Stimulated activated CD8-positive, alpha-beta memory T cell treated with anti-CD3 and anti-CD28 coated beads, Interleukin-12 subunit alpha, Interleukin-12 subunit beta, amount 100 ng/mL, for 1 hour (primary cell): ENCODE measurements at regions not wholly inside any gene's neighbourhood (a gene's known extent, or its start where the extent isn't known, plus 50 kb on each side); places are given as distances from the start of the nearest gene placed in this dataset.

Experiments
- DNase-seq: peaks from one replicate; pipeline ENCODE4 v3.0.0-alpha.2; 2020; ENCODE audit warnings: low read depth

DNA sequence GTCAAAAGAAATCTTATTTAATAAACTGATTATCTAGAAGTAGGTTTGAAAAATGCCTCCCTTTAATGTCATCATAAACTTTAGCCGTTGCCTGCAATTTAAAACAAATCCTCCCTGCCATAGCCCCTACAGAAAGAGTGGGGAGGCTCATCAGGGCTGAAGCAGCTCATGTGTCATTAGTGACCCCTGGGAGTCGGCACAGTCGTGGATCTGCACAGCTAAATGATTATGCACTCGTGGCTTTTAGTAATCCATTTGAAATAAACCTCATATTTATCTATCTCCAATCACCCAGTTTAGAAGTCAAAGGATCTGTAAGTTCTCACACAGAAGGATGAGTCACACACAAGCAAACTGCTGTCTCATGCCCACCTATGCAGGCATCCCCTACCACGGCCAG lies 277.3 kb downstream of the SS18 start:
- no peak for DNase-seq

DNA sequence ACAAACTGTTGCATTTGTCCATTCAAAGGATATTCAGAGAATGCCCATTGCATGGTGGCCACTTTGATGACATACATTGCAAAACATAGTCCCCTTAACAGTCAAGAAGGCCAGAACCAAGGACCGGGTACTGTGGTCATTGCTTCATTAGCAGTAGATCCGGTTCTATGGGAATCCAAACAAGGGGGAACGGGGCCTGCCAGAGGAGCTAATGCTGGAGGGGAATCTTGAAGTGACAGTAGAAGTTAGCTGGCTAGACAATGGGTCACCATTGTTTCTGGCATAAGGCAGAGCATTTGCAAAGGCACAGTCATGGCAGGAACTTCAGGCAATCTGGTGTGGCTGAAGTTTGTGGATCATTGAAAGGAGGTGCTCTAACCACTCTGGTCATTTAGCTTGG lies 279.7 kb downstream of the SS18 start:
- DNase-seq: no peak

DNA sequence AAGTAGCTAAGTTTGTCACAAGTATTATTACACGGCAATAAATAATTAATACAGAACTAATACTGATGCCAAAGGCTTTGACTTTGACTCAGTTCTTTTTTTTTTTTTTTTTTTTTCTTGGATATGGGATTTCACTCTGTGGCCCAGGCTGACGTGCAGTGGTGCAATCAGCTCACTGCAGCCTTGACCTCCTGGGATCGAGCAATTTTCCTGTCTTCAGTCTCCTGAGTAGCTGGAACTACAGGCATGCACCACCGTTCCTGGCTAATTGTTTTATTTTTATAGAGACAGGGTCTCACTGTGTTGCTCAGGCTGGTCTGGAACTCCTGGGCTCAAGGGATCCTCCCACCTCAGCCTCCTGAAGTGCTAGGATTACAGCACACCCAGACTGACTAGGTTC lies 284.5 kb downstream of the SS18 start:
- no peak for DNase-seq

DNA sequence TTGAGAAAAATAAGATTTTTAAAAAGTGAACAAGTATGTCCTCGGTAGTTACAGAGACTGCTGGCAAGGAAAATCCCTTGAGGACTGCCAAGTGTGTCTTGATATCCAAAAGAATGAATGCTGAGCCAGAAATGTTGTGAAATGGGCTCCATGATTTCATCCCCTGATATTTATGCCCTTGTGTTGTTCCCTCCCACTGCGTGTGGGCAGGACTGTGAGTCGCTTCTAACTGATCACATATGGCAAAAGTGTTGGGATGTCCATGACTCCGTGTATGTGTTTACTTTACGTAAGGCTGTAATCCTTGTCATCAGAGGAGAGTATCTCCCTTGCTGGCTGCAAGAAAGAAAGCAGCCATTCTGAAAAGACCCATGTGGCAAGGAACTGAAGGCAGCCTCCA lies 285.1 kb downstream of the SS18 start:
- DNase-seq: no peak

DNA sequence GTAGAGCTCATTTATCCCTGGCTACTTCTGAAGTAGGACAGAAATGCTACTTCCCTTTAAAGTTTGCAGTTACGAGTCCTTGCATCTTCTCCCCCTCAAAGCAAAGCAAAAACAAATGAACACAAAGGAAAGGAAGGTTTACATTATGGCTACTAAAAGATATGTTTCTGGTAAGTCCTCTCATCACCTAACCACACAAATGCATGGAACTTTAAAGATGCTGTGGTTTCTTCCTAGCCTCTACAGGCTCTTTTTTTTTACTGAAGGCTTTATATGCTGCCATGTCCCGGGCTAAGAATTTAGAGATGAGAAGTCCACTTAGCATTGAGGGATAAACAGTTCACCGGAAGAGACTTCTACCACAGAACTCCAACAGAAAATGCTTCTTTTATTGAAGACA lies 291.2 kb downstream of the SS18 start:
- no peak for DNase-seq

DNA sequence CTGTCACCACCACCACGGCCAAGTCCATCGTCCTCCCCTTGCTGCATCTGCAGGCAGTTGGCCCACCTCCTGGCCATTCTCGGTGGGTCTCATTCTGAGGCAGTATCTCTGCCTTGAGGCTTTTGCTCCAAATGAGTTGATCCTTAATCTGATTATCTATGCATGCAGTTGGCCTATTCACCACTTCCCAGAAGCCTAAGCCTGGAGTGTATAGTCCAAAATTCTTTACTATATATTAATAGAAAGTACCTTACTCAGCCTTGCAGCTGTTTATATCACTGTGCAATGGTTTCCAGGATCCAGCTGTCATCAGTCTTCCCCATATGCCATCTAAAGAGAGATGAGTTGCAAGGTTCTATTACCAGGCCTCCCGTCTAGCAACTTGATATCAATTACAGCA lies 292.4 kb downstream of the SS18 start:
- no peak for DNase-seq

DNA sequence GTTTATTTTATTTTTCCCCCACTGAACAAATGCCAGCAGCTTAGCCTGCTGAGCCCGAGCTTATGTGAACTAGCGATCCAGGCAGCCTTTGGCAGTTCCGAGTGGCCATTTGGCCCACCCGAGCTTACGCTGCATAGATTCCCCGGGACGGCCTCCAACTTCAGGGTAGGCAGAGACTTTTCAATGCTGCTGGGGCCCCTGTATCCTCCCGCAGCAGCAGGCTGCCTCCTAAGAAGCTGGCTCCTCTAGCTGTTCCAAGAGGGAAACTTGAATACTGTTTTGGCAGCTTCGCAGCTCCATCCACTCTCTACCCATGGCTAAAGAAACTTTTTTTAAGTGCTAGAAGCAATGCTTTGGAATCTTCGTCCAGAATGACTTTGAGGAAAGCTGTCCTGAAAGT lies 295.2 kb downstream of the SS18 start:
- no peak for DNase-seq

DNA sequence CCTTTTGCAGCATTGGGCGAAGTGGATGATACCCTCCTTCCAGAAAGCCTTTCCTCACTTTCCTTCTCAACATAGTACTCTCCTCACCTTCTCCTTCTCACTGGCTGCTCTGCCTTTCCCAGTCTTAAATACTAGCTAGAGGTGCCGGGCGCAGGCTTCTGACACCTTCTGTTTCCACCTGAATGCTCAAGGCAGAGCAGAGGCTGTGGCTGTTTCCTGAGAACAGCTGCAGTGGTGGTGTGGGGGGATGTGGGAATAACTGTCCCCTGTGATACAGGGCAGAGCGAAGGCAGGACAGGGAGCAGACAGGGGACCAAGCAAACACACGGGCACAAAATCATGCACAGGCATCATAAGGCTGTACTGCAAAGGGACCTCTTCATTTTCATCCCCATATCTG lies 303.1 kb downstream of the SS18 start:
- DNase-seq: no peak

DNA sequence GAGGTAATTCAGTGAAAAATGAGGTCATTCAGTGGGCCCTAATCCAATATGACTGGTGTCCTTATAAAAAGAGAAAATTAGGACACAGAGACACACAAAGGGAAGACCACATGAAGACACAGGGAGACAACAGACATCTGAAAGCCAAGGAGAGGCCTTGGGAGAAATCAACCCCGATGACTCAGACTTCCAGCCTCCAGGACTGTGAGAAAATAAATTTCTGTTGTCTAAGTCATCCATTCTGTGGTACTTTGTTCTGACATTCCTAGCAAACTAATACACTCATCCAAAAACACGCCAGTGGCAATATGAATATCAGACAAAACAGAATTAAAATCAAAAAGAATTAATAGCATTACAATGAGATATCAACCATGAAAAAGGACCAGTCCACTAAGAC lies 303.7 kb downstream of the SS18 start:
- no peak for DNase-seq

DNA sequence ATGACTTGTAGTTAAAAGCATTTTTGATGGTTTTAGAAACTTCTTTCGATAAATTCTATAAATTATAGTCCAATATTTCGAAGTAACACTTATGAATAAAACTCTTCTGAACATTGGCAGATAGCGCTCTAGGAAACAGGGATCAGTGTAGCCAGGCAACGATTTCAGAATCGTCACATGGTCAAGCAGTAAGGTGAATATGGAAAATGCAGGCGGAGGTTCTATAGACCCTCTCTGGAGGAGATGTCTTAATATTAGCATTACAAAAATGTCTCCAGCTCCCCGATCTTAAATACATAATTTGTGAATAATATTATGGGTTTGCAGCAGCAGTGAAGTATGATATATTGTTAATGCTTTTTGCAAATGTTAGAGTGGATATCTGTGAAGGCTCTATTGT lies 310.3 kb downstream of the SS18 start:
- no peak for DNase-seq

DNA sequence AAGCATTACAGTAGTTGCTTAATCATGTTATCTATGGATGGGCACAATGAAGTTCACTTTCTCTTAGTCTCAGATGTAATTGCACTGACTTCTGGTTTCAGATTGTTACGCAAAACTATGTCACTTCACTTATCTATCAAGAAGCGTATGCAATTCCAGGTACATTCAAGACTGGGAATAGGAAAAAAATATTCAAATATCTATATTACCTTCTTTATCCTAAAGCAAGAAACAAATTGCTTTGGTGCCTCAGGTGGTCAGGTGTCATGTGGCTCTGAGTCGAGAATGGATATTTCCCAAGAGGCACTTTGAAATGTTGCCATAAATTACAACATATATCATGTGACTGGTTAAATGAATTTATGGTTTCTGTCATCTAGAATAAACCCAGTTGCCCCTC lies 318.6 kb downstream of the SS18 start:
- no peak for DNase-seq

DNA sequence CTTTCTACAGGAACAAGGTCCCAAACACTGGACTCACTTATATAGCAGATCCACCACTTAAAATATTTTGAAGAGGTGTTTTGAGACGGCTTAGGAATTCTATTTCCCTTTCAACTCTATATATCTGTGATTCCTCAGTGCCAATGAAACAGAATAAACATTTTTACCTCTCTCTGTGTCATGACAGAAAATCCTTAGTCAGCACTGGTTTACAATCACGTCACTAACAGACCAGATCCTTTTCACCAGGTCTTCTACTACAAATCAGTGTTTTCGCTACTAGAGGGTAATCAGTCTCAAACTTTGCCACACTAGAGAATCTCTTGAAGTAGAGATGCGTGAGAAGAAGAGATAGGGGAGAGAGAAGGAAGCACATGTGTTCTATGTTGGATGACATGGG lies 325.6 kb downstream of the SS18 start:
- no peak for DNase-seq

DNA sequence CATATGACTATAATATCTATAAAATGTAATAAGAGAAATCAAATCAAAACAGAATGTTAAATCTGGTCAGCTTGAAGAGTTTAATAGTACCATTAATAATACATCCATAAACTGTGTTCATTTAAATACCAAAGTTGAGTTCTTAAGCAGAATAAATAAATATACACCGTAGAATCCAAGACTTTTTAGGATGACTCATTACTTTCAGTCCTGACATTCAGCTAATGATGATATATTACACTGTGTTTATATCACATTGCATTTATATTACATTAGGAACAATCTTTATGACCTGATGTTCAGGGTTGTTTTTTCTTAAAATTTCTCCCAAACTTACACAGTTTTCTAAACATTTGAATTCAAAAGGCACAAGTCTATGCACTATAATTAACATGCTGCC lies 331.3 kb downstream of the SS18 start:
- no peak for DNase-seq

DNA sequence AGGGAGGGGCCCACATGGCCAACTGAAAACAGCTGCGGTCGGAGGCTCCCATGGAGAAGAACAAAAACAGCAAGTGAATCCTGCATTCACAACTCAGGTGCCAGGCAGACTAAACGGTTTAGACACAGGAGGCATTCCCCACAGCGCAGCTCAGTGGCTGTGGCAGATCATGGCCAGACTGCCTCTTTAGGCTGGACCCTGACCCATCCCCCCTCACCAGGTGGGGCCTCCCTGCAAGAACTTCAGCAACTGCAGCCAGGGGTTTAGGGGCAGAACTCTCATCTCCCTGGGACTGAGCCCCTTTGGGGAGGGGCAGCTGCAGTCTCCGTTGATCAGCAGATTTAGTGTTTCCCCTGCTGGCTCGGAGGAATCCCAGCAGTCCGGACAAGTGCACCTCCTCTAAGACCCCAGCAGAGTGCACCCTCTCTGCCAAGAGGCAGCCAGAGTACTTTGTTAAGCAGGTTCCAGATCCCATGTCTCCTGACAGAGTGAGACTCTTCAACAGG lies 346.7 kb downstream of the SS18 start:
- DNase-seq: no peak

DNA sequence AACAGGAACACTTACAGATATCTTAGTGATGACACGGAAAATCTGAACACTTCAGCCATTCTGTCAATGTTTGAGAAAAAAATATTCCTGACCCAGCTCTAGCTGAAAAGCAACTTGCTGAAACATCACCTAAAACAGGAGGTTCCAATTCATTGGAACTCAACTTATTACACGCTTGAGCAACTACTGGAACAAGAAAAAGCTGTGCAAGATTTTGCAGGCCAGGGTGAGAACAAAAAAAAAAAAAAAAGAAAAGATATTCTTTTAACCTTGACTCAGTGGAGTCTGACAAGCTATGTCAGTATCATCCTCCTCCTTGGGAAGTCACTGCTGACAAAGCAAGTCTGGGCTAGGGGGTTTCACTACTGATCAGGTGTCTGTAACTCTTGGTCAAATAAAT lies 351.0 kb downstream of the SS18 start:
- DNase-seq: no peak

DNA sequence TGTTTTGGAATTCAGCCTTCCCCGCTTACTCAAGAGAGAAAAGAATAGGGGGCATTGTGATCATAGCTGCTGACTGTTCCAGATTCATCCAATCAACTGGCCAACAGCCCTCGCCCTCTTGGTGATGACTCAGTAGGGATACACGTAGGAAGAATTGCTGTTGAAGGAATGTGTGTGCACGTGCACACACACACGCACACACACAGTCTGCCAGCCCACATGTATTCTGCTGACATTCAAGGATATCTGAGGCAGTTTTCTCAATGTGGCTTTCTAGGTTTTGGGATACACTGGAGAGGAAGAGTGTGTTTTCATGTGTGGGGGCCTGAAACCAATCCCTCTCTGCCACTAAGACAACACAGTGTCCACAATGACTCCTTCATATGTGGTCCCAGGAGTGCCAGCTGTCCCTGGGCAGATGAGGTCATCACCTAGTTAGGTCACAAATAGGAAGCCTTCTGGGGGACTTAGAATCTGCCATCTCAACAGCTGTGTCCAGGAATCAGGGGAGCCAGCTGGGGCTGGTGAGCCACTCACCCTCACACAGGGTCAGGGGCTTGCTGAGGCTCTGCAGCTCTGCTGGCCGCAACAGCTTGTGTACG lies 352.6 kb downstream of the SS18 start:
- no peak for DNase-seq

DNA sequence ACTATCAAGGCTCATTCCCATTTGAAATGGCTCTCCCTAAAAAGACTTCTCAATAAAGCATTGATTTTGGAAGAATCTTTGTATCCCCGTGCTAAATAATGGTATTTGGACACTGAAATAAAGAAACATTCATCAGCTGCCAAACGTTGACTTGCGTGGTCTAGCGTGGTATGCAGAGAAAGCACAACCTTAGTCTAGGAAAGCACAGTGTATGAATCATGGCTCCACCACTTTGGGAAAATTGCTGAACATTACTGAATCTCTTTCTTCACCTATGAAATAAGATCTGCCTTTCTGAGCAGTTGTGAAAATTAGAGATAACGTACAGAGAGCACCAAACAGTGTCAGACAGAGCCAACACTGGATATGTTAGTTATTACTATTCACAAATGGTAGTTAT lies 353.9 kb downstream of the SS18 start:
- DNase-seq: no peak

DNA sequence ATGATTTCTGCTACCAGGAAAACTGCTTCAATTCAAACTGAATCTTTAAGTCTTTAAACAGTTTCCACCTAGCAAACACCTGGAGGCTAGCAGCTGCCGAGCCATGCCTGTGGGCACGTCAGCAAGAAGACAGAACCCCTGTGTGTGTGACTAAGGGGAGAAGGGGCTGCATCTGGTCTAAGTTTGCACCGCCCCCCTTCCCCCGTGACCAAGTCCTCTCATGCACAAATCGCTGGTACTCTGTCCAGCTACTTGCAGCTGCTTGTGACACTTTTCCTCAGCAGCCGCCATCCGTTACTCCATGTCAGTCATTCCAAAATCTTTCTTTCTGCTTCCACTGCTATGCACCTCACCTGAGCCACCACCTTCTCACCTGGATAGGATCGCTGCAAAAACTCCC lies 355.0 kb downstream of the SS18 start:
- DNase-seq: no peak

DNA sequence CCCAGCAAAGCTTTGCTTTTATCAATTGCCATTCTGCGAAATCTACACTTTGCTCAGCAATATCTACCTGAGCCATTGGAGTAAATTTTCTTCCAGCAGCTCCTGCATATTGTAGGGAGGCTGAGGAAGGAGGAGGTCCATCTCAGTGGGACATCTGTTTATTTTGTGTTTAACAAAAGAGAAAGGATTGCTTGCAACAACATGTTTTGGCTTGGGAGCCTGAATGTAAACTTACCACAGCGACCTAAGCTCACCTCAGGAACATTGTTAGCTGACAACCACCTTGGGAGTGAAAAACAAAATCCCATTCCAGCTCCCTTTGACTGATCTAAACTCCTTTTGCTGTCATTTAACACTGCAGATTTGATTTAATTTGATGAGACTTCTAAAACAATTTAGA lies 356.1 kb downstream of the SS18 start:
- DNase-seq: no peak

DNA sequence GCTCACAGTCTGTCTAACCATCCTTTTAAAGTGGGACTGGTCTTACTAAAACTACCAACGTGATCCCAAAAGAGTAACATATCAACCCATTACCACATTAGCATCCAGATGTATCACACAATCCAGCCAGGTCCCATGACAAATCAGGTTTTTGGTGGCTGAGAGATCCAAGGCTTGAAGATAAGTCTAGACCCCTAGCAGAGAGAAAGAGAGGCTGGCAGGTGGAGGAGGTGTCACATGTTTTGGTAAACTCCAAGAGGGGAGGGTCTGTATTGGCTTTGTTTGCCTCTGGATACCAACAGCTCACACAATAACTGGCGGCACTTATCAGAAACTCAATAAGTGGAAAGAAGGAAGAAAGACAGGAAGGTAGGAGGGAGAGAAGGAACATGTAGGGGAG lies 357.6 kb downstream of the SS18 start:
- DNase-seq: no peak

DNA sequence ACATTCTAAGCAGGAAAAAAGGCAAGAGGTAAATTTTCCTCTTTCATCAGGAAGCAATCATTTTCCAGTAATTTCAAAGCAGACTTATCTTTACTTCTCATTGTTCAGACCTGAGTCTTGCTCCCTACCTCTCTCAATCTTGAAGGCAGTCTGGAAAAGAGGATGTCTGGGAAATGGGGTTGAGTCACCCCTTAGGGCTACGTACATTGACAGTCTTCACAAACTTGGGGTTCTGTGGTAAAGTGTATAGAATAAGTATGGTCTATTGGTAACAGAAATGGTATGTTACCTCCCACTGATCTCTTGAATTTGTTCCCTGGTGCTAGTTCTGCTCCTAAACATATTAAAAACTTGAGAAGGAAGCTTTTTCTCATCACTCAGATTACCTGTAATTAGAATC lies 361.3 kb downstream of the SS18 start:
- no peak for DNase-seq

DNA sequence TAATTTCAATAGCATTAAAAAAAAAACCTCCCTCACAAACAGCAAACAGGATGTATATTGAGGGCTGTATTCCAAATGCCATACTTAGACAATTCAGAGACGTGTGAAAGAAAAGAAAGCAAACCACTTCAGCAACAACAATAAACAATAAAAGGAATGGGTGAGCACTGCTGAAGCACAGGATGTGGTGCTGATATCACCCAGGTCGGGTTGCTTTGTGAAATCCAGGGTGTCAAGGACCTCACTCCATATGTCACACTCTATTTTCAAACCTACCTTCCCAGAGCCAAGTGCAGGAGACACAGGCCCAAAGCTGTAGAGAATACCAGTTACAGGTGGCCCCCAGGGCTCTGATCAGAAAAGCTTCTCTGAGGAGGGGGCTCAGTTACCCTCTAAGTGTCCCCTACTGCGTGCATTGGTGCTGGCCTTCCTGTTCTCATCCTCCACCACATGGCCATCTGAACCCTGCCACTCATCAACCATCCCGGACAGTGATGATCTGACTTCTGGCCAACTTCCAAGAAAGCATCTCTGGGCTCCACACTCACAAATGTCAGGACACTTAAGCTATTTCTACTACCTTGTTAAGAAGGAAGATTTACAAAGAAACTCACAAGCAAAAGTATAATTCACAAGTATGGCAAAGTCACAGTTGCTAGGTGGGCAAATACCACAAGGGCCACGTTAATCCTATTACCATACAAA lies 363.0 kb downstream of the SS18 start:
- no peak for DNase-seq

DNA sequence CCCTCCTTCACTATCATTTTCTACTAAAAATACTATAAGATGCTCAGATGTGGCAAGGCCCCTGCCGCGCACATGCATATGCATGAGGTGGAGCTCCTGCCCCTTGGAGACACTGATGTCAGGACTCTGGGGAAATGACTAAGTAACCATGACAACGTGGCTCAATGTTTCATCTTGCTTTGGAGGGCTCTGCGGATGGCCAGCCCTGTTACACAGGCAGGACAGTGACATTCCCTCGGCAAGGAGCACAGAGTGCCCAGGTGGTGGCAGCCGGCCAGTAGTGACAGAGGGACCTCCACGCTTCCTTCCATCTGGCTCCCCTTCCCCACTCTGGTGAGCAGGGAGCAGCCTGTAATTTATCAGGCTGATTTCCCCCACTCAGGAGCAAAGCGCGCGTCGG lies 364.1 kb downstream of the SS18 start:
- DNase-seq: no peak

DNA sequence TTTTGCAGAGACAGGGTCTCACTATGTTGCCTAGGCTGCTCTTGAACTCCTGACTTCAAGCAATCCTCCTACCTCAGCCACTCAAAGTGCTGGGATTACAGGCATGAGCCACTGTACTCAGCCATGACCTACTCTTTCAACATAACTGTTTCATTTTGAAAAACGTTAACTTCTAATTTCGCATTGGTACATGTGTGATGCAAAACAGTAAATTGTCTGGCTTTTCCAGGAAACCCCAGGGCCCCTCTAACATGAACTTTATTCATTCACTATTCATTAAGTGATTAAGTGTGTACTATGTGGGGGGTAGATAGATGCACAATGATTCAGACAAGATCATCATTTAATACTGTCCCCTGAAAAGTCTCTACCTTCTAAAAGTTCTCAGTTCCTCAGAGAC lies 364.9 kb downstream of the SS18 start:
- no peak for DNase-seq
